HG03457 (cell line): ENCODE measurements at regions not wholly inside any gene's neighbourhood (a gene's known extent, or its start where the extent isn't known, plus 50 kb on each side); places are given as distances from the start of the nearest gene placed in this dataset.

Experiments
- ATAC-seq: cut with Tn5 transposase; IDR thresholded peaks from one replicate; pipeline ENCODE4 v1.9.1; 2021; ENCODE audit warnings: moderate number of reproducible peaks; ENCODE audit not compliant: unreplicated experiment

DNA sequence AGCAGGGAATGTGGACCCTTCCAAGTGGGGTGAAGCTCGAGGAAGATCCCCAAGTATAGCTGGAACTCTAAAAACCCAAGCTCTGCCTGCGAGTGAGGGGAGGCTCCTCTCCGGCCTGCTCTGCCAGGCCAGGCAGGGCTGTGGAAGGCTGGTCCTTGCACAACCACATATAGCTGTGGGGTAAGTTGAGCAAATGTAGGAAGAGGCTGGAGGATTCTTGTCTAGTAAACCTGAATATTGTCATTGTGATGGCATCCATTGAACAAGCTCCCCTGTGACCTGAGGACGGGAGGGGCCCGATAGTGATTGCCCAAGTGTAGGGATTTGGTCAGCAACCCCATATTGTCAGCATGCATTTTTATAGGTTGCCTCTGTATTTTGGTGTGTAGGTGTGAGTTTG is 103.0 kb downstream of the ACKR3 start:
- ATAC-seq = no peak

DNA sequence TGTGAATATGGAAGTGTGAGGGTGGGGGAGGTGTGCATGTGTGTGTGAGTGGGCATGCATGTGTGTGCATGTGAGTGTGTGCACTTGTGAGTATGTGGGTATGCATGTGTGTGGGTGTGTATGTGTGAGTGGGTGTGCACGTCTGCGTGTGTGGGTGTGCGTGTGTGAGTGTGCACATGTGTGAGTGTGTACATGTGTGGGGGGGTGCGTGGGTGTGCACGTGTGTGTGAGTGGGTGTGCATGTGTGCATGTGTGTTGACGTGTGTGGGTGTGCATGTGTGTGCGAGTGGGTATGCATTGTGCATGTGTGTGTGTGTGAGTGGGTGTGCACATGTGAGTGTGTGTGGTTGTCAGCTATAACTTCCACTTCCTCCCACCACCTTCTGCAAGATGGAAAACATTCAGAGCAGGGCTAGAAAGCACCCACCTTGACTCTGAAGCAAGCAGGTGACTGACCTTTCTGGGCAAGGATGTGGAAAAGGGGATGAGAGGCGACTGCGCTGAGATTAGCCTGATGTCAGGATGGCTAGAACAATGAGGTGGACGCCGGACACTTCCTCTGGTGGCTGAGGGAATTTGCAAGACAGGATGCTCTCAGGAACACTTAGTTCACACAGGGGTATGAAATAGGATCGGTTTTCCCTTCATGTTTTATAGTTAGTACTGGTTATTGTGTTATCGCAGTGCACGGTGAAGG is 103.6 kb downstream of the ACKR3 start:
- no peak for ATAC-seq

DNA sequence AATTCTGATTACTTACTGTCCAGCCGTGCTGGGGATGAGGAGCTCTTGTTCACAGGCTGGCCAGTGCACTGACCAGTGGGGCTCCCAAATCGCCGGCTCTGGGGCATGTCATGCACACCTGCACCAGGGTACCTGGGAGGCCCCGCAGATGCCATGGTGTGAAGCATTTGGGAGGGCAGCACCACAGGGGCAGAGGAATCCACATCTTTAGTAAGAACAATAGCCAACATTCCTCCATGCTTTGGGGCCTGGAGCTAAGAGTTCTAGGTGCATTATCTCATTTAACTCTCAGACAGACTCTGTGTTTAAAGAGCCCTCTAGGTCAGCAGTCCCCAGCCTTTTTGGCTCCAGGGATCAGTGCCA is 104.2 kb downstream of the ACKR3 start:
- ATAC-seq = no peak

DNA sequence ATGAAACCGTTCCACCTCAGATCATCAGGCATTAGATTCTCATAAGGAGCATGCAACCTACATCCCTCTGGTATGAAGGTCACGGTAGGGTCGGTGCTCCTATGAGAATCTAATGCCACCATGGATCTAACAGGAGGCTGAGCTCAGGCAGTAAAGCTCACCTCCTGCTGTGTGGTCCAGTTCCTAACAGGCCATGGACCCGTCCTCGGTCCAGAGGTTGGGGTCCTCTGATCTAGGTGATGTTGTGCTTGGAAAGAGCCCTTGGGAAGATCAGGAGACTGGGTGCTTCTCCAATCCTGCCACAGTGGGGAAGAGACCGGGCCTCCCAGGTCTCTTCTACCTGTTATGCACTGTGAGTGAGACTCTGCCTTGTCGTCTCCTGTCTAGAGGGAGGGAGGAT is 104.6 kb downstream of the ACKR3 start:
- ATAC-seq = no peak

DNA sequence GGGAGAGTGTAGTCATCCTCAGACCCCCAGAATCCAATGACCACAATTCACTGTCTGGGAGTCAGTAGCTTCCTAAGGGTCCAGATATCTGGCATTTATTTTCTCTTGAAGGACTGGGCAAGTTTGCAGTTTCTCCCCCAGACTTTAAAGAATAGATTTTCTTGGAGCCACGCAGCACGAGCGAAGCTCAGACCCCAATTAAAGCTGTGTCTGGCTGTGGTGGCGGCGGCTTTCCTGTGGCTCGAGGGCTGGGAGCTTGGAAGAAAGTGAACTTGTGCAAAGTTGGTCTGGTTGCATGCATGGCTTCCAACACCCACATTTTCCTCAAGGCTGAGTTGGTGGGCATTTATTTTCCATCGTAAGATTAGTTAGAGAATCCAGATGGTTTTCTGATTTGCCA is 105.0 kb downstream of the ACKR3 start:
- ATAC-seq = no peak

DNA sequence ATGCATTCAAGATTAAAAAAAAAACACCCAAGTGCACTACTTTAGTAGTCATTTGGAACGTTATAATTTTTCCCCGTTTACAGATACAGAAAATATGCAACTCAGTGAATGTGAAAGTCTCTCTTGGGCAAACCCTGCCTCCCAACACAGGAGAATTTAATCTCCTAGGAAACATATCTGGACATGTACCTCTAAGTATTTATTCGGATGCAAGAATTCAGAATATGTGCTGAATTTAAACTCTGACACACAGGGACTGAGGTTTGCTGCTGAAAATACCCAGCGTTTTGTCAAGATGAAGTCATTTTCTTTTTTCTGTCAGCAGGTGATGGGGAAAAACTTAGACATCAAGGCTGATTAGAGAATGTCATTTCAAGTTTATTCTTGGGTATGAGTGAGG is 105.4 kb downstream of the ACKR3 start:
- ATAC-seq = no peak

DNA sequence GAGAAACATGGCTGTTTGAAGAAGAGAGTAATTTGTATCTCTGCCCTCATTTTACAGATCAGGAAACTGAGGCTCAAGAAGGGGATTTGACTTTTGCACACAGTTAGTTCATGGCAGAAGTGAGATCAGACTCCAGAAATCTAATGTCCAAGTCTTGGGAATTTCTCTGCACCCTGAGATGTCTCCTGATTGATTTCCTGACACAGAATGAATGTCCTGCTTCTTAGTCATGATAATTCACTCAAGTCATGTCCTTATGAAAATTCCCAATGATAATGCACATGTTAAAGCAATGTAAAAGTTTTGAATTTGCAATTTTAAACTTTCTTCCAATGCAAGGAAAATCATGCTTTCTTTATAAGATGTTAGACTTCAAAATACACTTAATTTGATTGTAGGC is 105.9 kb downstream of the ACKR3 start:
- ATAC-seq = no peak

DNA sequence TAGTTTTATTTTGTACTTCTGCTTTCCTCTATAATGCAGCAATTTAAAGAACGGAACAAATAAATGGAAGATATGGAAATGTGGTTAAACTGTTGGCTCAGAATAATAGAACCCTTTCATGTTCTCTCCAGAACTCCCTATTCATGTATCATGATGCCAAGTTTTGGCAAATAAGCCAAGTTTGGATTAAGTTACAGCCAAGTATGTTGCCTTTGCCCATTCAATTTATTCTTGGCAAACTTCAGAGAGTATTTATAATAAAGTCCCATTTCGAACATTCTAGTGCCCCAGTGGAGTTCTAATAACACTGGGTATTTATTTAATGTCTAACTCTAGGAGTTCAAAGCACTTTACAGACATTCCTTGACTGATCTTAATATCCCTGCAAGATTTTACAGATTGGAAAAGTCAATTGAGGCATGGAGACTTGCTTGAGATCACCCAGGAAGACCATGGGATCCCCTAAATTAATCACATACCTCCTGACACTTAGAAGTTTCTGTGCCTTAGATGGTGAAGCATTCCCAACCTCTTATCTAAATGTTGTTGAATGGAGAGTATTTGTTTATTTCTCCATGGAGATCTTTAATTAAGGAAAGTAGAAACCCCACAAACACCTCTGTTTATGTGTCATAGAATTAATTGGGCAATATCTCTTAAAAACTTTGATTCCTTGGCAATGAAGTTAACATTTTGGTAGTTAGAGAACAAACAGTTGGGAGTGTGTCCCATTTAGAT is 106.7 kb downstream of the ACKR3 start:
- ATAC-seq = no peak

DNA sequence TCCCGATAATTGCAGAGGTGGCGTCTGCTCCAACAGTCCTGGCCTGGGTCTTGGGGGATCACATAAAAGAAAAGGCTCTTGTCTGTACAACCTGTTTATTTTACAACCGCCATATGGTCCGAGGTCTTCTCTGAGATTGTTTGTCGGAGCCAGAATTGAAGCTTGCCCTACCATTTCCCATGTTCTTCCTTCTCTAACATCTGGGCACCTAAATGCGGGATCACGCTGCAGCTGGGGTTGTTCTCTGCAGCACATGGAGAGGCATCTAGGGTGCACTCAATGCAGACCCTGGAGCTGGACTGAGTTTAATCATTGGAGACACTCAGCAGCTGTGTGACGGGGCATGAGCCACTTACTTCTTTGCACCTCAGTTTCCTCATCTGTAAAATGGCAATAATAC is 107.7 kb downstream of the ACKR3 start:
- ATAC-seq = no peak

DNA sequence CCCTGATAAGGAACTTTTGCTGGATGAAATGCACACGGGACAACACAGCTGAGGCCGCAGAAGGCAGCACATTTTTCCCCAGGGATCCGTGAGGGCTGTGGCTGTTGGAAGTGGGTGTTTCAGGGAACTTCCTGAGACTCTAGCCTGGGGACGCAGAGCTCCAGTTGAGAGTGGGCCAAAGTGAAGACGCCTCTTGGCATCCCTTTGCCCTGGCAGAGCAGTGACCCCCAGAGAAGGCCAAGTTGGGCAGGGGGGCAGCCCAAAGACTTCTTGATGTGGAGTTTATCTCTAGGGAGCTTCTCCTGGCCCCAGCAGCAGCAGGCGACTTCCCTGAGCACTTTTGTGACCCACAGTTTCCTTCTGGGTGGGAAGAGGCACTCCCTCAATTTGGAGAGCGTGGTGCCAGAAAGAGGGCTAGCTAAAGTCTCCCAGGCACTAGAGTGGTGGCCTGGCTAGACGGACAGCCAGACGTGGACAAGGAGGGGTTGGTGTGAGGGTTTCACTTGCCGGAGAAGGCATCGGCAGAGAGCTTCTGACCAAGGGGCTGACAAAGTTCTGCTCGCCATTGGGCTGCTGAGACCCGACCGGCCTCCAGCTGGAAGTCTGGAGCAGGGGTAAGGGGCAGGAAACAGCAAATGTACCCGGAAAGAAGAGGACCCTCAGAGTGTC is 108.8 kb downstream of the ACKR3 start:
- no peak for ATAC-seq

DNA sequence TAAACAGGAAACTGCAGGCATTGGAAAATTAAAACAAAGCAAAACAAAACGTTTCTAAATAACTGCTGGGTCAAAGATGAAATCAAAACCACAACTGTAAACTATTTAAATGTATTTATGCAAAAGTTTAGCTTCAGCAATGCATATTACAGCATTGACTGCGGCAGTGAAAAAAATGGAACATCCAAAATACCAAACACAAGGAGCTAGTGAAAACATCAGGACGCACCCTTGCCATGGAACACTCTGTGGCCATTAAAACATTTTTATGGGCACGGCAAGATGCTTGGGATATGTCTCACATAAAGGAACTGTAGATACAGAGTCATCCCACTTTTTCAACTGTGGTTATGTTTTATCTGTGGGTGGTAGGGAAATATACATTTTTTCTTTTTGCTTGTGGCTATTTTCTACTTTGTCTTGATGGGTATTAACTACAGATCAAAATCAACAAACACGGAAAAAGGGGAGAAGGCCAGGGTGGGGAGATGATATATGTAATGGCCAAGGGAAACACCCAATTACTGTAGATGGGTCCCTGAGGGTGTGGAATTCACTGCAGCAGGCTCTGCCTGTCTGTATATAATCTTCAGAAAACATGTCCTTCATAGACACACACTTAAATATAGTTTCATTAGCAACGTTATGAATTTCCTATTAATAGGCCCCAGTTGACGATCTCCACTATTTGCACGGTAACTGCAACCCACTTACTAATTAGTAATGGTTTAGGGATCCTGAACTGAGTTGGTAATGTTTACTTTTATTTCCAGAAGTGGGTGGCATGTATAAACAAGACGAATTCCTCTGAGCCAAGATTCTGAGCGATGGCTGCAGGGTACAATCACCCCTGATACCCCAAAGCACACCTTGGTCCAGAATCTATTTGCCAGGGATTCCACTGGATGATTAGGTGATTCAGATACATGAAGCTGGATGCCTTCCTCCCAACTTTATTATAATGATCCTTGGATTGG is 110.5 kb downstream of the ACKR3 start:
- ATAC-seq = no peak

DNA sequence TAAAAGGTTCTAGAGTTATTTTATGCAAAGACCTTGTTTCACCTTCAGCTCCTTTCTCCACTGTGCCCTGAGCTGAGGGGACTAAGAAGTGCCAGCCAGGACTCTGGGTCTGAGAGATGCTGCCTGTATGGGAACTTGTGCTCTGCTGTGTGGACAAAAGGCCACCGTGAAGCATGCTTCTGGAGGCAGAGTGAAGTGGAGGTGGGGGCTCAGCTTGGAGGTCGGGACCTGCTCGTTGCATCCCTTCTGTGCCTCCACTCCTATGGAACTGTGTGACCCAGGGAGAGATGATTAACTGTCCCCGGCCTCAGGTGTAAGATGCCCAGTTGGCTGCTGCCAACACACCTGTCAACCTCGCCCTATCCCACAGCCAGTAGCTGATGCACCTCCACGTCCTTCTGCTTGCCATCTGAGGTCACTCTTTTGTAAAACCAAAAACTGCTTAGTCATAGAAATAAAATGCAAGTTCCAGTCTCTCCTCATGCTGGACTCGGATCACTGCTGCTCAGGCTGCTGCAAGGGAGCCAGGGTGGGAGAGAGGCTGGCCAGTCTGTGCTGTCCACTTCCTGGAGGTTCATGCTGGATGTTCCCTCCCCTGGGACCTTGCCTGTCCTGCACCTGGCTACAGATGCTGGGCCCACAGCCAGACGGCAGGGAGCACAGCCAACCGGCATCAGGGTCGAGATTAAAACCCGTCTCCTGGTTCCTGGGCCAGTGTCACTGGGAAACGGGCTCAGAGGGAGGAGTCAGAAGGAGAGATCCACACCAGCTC is 113.2 kb downstream of the ACKR3 start:
- no peak for ATAC-seq

DNA sequence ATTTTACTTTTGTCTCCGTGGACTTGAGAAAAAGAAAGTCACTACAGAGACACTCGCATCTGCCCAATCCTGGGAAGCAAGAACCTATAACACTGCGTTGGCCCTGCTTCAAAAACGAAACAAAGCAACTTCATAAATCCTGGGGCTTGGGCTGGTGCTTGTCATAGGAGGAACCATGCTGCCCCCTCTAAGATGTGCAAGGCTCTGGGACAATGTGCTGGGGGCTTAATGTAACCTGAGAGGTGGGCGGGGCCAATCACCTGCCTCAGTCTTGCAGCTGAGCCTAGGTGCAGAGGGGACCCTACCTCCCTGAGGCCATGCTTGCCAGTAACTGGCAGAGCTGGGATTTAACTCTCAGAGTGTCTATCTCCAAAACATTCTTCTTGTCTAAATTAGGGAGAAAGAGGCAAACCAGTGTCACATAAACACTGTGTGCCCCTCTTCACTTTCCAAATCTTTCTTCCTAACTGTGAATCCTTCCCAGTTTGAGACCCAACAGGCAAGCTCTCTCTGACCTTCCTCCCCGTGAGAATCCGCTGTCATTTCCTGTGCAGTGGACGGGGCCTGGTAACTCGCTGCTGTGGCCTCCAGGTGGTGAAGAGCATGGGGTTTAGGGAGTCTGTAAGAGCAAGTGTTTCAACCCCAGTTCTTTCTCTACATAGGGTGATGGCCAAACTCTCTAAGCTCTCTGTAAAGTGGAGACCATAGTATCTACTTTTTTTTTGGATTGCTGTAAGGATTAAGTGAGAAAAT is 115.1 kb downstream of the ACKR3 start:
- no peak for ATAC-seq

DNA sequence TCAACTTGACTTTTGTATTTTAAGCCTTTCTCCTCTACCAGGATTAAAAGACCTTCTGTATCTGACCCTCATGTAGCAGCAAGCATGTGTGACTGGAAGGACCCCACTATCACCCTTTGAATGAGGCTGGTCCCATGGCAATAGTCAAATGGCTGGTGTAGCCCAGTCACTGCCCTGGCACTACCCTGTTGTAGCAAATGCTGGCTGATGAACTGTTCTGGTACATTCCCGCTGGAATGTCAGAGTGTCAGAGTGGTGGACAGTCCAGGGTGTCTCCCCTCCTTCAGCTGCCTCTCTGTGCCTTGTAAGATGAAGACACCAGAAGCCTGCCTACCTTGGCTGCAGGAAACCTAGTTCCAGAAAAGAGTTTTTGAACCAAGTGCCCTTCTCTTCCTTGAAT is 115.7 kb downstream of the ACKR3 start:
- no peak for ATAC-seq

DNA sequence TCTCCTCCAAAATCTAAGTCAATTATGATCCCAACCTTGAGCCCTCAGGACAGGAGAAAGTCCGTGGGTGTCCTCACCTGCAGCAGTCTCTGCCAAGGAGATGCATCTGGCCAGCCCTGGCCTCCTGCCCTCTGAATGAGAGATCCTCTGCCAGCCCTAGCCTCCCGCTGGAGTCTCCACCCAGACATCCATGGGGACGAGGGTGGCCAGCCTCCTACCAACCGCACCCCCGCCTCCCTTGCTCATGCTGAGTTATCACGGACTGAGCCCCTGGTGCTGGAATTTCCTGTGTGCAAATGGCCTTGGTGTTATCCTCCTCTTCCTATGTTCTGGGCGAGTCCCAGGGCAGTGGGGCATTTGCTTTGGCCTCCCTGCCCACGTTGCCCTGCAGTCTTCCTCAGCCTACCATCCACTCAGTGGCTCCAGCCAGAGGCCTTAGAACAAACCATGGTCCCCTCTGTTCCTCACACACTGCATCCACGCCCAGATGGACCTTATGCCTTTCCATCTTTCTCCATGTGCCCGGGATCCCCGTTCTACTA is 116.4 kb downstream of the ACKR3 start:
- no peak for ATAC-seq

DNA sequence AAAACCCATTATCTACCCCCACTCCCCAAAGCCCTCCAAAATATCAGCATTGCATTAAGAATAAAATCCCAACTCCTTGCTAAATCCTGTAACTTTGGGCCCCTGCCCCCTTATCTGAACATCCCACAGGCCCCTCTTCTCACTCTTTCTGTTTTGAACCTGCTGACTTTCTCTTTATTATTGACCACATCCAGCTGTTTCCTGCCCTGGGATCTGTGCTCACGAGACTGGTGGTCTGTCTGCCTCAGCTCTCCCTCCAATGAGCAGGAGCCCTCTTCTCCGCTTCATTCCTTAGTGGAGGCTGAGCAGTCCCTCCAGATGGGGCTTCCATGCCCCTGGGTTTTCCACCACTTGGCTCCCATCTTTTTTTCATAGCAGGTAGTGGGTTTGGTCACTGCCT is 116.9 kb downstream of the ACKR3 start:
- ATAC-seq = no peak

DNA sequence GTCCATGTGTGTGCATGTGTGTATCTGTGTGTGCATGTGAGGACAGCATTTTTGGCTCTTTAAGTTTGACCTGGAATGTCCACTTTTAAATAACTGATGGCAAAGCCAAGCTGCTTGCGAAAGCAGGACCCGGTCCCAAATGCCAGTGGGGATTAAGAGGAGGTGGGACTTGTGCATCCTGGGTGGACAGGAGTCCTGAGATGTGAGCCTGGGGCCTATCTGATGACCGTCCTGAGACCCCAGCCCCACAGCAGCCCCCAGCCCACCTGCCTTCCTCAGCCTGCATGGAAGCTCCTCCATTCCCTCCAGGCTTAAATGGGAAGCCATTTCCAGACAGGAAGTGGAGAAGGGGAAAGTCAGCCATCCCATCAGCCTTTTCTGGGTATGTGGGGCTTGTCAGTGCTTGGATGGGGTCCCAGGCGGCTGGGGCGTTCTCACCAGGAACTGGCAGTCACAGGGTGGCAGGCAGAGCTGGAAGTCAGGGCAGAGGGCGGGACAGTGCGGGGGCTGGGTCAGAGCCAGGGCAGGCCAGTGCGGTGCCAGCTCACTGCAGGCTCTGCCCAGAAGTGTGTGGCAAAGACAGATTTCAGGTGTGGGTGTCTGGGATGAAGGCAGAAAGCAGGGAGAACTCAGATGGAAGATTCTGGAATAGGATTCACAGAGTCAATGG is 117.8 kb downstream of the ACKR3 start:
- ATAC-seq = no peak

DNA sequence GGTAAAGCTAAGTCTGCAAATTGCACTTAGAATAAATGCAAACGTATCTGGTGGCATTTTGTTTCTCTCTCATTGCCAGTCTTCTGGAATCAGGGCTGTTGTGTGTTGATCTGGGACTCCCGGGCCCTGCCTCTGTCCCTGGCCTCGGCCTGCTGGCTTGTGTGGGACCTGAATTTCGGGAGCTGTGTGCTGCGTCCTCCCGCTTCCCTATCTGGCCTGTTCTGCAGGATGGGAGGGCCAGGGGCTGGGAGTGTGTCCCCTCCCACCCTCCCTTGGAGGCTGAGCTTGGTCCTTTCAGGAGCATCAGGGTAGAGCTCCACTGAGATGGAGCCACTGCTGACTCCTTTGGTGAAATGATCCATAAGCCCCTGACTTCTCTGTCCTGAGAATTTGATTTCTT is 118.5 kb downstream of the ACKR3 start:
- no peak for ATAC-seq
